Peyer's patch (tissue), 4 donors: ENCODE measurements at regions not wholly inside any gene's neighbourhood (a gene's known extent, or its start where the extent isn't known, plus 50 kb on each side); places are given as distances from the start of the nearest gene placed in this dataset.

Experiments
- CTCF ChIP-seq, 6 experiments: fragments of 450-650 bp in 4 of 6; fragments of 200-600 bp in 2 of 6; sonication (generic) in 1 of 6; IDR thresholded peaks; one replicate each; pipeline ENCODE4 v1.5.1; 2017 to 2019; ENCODE audit warnings: antibody characterized with exemption in 6 of 6, mild to moderate bottlenecking in 3 of 6, moderate library complexity in 1 of 6
- POLR2A ChIP-seq, 2 donors: fragments of 450-650 bp; IDR thresholded peaks; one replicate each; pipeline ENCODE4 v1.5.1; 2017; ENCODE audit warnings: antibody characterized with exemption in 2 of 2, mild to moderate bottlenecking in 2 of 2, moderate library complexity in 2 of 2

DNA sequence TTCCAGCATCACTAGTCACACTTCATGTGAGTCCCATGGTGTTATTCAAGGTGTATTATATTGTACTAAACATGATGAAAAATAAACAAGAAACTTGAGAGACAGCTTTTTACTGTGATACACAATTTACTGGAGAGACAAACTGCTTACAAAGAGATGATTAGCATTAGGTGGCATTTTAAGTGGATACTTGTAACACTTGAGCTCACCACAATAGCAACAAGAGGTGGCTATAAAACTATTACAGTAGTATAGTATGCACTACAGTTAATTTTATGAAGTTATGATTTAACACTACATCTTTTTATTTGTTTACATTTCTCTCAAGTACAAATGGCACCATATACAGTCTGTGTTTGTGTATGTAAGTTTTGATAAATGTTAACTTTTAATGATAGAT is 246.6 kb downstream of the PARM1 start:
- TF ChIP-seq CTCF (IDR thresholded peaks at IDR 0.05) (no peak), POLR2A (IDR thresholded peaks at IDR 0.05) (no peak)
